ENCODE measurements at regions not wholly inside any gene's neighbourhood (a gene's known extent, or its start where the extent isn't known, plus 50 kb on each side); places are given as distances from the start of the nearest gene placed in this dataset.

DNA sequence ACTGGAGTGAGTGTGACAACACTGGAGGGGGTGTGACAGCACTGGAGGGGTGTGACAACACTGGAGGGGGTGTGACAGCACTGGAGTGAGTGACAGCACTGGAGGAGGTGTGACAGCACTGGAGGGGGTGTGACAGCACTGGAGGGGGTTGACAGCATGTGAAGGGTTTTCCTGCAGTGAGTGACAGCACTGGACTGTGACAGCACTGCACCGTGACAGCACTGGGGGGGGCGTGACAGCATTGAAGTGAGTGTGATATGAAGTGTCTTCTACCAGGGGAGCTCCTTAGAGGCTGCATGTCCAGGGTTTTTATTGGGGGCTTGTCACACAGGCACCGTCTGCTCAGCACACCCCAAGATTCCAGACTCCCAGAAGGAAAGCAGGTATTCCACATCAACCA lies 274.8 kb downstream of the TEX29 start:
- no peak overlapping the region for H3K9ac ChIP-seq
- H3F3A ChIP-seq (replicated peaks; ENCODE audit: insufficient read depth), result no peaks in the 10 kb centered on the region
- no peaks in the 10 kb centered on the region for H3K36me3 ChIP-seq (replicated peaks in 1 of 2; ENCODE audit: control insufficient read depth in 1 of 2, insufficient read depth in 2 of 2, low read length in 1 of 2)
- TF ChIP-seq TEAD4 (IDR thresholded peaks at IDR 0.05; ENCODE audit: borderline replicate concordance, insufficient read depth) (no peak), RXRA (IDR thresholded peaks at IDR 0.05; ENCODE audit: borderline replicate concordance, low read depth) (no peak), RFX5 (IDR thresholded peaks at IDR 0.05; ENCODE audit: low read length) (no peak), POLR2AphosphoS5 (IDR thresholded peaks at IDR 0.05; ENCODE audit: low read depth, low read length) (no peak), EZH2phosphoT487 (IDR thresholded peaks at IDR 0.05; ENCODE audit: borderline replicate concordance, low read depth) (no peak), NRF1 (IDR thresholded peaks at IDR 0.05; ENCODE audit: low read depth, low read length) (no peak)
- TF ChIP-seq, protein P1, sequence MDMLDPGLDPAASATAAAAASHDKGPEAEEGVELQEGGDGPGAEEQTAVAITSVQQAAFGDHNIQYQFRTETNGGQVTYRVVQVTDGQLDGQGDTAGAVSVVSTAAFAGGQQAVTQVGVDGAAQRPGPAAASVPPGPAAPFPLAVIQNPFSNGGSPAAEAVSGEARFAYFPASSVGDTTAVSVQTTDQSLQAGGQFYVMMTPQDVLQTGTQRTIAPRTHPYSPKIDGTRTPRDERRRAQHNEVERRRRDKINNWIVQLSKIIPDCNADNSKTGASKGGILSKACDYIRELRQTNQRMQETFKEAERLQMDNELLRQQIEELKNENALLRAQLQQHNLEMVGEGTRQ (IDR thresholded peaks at IDR 0.05; ENCODE audit: borderline replicate concordance, low read depth, low read length), result no peak
- TF ChIP-seq, protein P2, sequence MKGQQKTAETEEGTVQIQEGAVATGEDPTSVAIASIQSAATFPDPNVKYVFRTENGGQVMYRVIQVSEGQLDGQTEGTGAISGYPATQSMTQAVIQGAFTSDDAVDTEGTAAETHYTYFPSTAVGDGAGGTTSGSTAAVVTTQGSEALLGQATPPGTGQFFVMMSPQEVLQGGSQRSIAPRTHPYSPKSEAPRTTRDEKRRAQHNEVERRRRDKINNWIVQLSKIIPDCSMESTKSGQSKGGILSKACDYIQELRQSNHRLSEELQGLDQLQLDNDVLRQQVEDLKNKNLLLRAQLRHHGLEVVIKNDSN (IDR thresholded peaks at IDR 0.05; ENCODE audit: borderline replicate concordance, low read depth), result no peak
- H3K4me3 ChIP-seq (ENCODE audit: low read depth in 2 of 2, low read length in 1 of 2), result no peak overlapping the region
- no peak for DNase-seq
- no peak overlapping the region for H3K4me2 ChIP-seq
- POLR2A ChIA-PET, result no interaction called here
- no peaks in the 10 kb centered on the region for H3K9me3 ChIP-seq
- H3K4me1 ChIP-seq (ENCODE audit: control insufficient read depth in 1 of 2, insufficient read depth in 2 of 2, low read depth in 1 of 2, low read length in 1 of 2), result no peaks in the 10 kb centered on the region
- H3K9me2 ChIP-seq, result no peaks in the 10 kb centered on the region
- H3K27me3 ChIP-seq (ENCODE audit: insufficient read depth), result no peaks in the 10 kb centered on the region
- H3K79me2 ChIP-seq (ENCODE audit: insufficient read depth), result no peaks in the 10 kb centered on the region
- 0% methylated on average over 3 of the region's 3 CpGs for WGBS (ENCODE audit: low lambda C conversion rate)
- no peak overlapping the region for H2AFZ ChIP-seq (ENCODE audit: low read depth)
- CTCF ChIA-PET, result no interaction called here
- no peak overlapping the region for H3K27ac ChIP-seq (ENCODE audit: low read depth in 2 of 2, low read length in 1 of 2)
- H4K20me1 ChIP-seq (ENCODE audit: insufficient read depth), result no peaks in the 10 kb centered on the region

DNA sequence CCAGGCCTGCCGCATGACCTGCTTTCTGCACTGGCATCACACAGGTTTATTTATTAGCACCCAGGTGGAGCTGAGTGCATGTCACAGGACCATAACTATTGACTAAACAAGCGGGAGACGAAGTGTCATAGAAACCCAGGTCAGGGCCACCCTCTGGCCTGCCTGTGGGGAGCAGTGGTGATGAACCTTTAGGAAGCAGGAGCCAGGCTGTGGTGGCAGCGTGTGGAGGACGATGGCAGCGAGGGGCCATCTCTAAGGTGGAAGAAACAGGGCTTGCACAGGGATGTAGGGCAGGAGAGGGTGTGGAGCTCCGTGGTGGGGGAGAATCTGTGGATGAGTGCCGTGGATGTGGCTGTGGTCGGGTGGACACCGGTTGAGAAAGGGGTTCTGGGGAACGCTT lies 275.3 kb downstream of the TEX29 start:
- no peak for DNase-seq
- Histone ChIP-seq H4K20me1 (ENCODE audit: insufficient read depth) (no peaks in the 10 kb centered on the region), H3K36me3 (replicated peaks in 1 of 2; ENCODE audit: control insufficient read depth in 1 of 2, insufficient read depth in 2 of 2, low read length in 1 of 2) (no peaks in the 10 kb centered on the region), H3F3A (replicated peaks; ENCODE audit: insufficient read depth) (no peaks in the 10 kb centered on the region), H2AFZ (ENCODE audit: low read depth) (no peak overlapping the region), H3K4me3 (ENCODE audit: low read depth in 2 of 2, low read length in 1 of 2) (no peak overlapping the region), H3K4me2 (no peak overlapping the region), H3K9ac (no peak overlapping the region), H3K4me1 (ENCODE audit: control insufficient read depth in 1 of 2, insufficient read depth in 2 of 2, low read depth in 1 of 2, low read length in 1 of 2) (no peaks in the 10 kb centered on the region), H3K9me2 (no peaks in the 10 kb centered on the region), H3K9me3 (no peaks in the 10 kb centered on the region), H3K27ac (ENCODE audit: low read depth in 2 of 2, low read length in 1 of 2) (no peak overlapping the region), H3K27me3 (ENCODE audit: insufficient read depth) (no peaks in the 10 kb centered on the region), H3K79me2 (ENCODE audit: insufficient read depth) (no peaks in the 10 kb centered on the region)
- ChIA-PET CTCF (no interaction called here), POLR2A (no interaction called here)
- 33% methylated on average over 9 of the region's 11 CpGs for WGBS (ENCODE audit: low lambda C conversion rate)
- no peak for TF ChIP-seq MXI1 (IDR thresholded peaks at IDR 0.05; ENCODE audit: low read depth, low read length)
- no peak for TF ChIP-seq TAF1 (IDR thresholded peaks at IDR 0.05; ENCODE audit: borderline replicate concordance, low read depth, low read length)
- no peak for TF ChIP-seq NRF1 (IDR thresholded peaks at IDR 0.05; ENCODE audit: low read depth, low read length)
- no peak for TF ChIP-seq FOXM1 (IDR thresholded peaks at IDR 0.05; ENCODE audit: low read depth)
- no peak for TF ChIP-seq RAD21 (IDR thresholded peaks at IDR 0.05; ENCODE audit: low read length)
- TF ChIP-seq FOXJ3 (CRISPR knock-in tag; IDR thresholded peaks at IDR 0.05), result no peak

All from SK-N-SH (cell line).